GM12878 (cell line): ENCODE measurements at regions not wholly inside any gene's neighbourhood (a gene's known extent, or its start where the extent isn't known, plus 50 kb on each side); places are given as distances from the start of the nearest gene placed in this dataset.

ENCODE experiments used
- CEBPB ChIP-seq, 2 experiments: fragments of 150-350 bp in 1 of 2; IDR thresholded peaks; 2 replicates each; pipeline ENCODE4 v1.6.1; 2012 to 2014; ENCODE audit warnings: low read depth in 2 of 2, low read length in 2 of 2, borderline replicate concordance in 1 of 2, inconsistent platforms in 1 of 2
- CTCF ChIP-seq, 3 experiments: IDR thresholded peaks in 2 of 3; conservative IDR thresholded peaks in 1 of 3; 2 replicates each; pipeline ENCODE4 v1.5.1; 2011; ENCODE audit warnings: low read depth in 3 of 3, low read length in 3 of 3, mild to moderate bottlenecking in 3 of 3, control low read depth in 2 of 3, moderate library complexity in 2 of 3, inconsistent platforms in 1 of 3, mixed read lengths in 1 of 3; ENCODE audit not compliant: control insufficient read depth in 2 of 3, insufficient read depth in 1 of 3; ENCODE audit errors: extremely low read depth in 1 of 3
- IRF3 ChIP-seq: fragments of 450-650 bp; IDR thresholded peaks from 2 replicates; pipeline ENCODE4 v1.6.1; 2014; ENCODE audit warnings: mild to moderate bottlenecking
- LARP7 ChIP-seq: fragments of 450-650 bp; IDR thresholded peaks from 2 replicates; pipeline ENCODE4 v1.6.1; 2017; ENCODE audit warnings: mild to moderate bottlenecking
- POLR2A ChIP-seq: IDR thresholded peaks from 2 replicates; pipeline ENCODE4 v1.6.1; 2011; ENCODE audit warnings: low read depth, mild to moderate bottlenecking, low read length
- POLR2AphosphoS5 ChIP-seq: IDR thresholded peaks from 2 replicates; pipeline ENCODE4 v1.6.1; 2011; ENCODE audit warnings: mild to moderate bottlenecking, low read length, inconsistent platforms
- SREBF2 ChIP-seq: IDR thresholded peaks from 2 replicates; pipeline ENCODE4 v1.6.1; 2012; ENCODE audit warnings: mild to moderate bottlenecking, low read length
- TF ChIP-seq, protein P1 (sequence below): fragments of 450-650 bp; IDR thresholded peaks from 2 replicates; pipeline ENCODE4 v1.6.1; 2016; ENCODE audit warnings: mild to moderate bottlenecking

- TF ChIP-seq CTCF (IDR thresholded peaks at IDR 0.05 in 2 of 3, conservative IDR thresholded peaks at IDR 0.05 in 1 of 3; ENCODE audit: control insufficient read depth in 2 of 3, extremely low read depth in 1 of 3, insufficient read depth in 1 of 3, low read depth in 3 of 3, low read length in 3 of 3) = no peak
- no peak for TF ChIP-seq POLR2AphosphoS5
- TF ChIP-seq, protein P1, sequence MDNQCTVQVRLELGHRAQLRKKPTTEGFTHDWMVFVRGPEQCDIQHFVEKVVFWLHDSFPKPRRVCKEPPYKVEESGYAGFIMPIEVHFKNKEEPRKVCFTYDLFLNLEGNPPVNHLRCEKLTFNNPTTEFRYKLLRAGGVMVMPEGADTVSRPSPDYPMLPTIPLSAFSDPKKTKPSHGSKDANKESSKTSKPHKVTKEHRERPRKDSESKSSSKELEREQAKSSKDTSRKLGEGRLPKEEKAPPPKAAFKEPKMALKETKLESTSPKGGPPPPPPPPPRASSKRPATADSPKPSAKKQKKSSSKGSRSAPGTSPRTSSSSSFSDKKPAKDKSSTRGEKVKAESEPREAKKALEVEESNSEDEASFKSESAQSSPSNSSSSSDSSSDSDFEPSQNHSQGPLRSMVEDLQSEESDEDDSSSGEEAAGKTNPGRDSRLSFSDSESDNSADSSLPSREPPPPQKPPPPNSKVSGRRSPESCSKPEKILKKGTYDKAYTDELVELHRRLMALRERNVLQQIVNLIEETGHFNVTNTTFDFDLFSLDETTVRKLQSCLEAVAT = no peak
- TF ChIP-seq POLR2A = no peak
- TF ChIP-seq IRF3 = no peak
- TF ChIP-seq SREBF2 = no peak
- no peak for TF ChIP-seq LARP7
- no peak for TF ChIP-seq CEBPB (IDR thresholded peaks at IDR 0.05; ENCODE audit: borderline replicate concordance in 1 of 2, low read depth in 2 of 2, low read length in 2 of 2)
These were observed 144.3 kb upstream of the TNRC6C start for GRCh38 chr17:77814091-77814772.
